Fibroblast of lung (primary cell): ENCODE measurements at regions not wholly inside any gene's neighbourhood (a gene's known extent, or its start where the extent isn't known, plus 50 kb on each side); places are given as distances from the start of the nearest gene placed in this dataset.
"Not testable (repeated sequence)": the region's sequence is repeated elsewhere in the genome, so short reads cannot be mapped to it uniquely, and the experiment has no call there.

Experiments
- EZH2 ChIP-seq: IDR thresholded peaks from 2 replicates; pipeline ENCODE4 v1.5.1; 2012; ENCODE audit warnings: low read length, control low read depth, mild to moderate bottlenecking; ENCODE audit errors: missing control alignments
- TF ChIP-seq, protein P1 (sequence below), 2 donors: IDR thresholded peaks in 1 of 2; conservative IDR thresholded peaks in 1 of 2; 1 replicate in 1 of 2; 2 replicates in 1 of 2; pipeline ENCODE4 v1.5.1; 2011 to 2012; ENCODE audit warnings: low read length in 2 of 2, control low read depth in 1 of 2, inconsistent platforms in 1 of 2, low read depth in 1 of 2, mild to moderate bottlenecking in 1 of 2

DNA sequence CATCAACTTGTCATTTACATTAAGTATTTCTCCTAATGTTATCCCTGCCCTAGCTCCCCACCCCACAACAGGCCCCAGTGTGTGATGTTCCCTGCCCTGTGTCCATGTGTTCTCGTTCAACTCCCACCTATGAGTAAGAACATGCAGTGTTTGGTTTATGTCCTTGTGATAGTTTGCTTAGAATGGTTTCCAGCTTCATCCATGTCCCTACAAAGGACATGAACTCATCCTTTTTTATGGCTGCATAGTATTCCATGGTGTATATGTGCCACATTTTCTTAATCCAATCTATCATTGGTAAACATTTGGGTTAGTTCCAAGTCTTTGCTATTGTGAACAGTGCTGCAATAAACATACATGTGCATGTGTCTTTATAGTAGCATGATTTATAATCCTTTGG lies 106.3 kb downstream of the CCDC71L start:
- TF ChIP-seq, protein P1, sequence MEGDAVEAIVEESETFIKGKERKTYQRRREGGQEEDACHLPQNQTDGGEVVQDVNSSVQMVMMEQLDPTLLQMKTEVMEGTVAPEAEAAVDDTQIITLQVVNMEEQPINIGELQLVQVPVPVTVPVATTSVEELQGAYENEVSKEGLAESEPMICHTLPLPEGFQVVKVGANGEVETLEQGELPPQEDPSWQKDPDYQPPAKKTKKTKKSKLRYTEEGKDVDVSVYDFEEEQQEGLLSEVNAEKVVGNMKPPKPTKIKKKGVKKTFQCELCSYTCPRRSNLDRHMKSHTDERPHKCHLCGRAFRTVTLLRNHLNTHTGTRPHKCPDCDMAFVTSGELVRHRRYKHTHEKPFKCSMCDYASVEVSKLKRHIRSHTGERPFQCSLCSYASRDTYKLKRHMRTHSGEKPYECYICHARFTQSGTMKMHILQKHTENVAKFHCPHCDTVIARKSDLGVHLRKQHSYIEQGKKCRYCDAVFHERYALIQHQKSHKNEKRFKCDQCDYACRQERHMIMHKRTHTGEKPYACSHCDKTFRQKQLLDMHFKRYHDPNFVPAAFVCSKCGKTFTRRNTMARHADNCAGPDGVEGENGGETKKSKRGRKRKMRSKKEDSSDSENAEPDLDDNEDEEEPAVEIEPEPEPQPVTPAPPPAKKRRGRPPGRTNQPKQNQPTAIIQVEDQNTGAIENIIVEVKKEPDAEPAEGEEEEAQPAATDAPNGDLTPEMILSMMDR (conservative IDR thresholded peaks at IDR 0.05 in 1 of 2, IDR thresholded peaks at IDR 0.05 in 1 of 2; ENCODE audit: low read depth in 1 of 2, low read length in 2 of 2) = not testable (repeated sequence)
- not testable (repeated sequence) for TF ChIP-seq EZH2
